AG10803 (cell line): ENCODE measurements at regions not wholly inside any gene's neighbourhood (a gene's known extent, or its start where the extent isn't known, plus 50 kb on each side); places are given as distances from the start of the nearest gene placed in this dataset.

Experiments used
- DNase-seq: peaks from one replicate; pipeline ENCODE4 v3.0.0; 2010; ENCODE audit warnings: low read depth
- H3K4me3 ChIP-seq: 2 replicates; pipeline ENCODE4 v1.5.1; 2011; ENCODE audit warnings: mild to moderate bottlenecking, low read length, control low read depth
- TF ChIP-seq, protein P1 (sequence below): conservative IDR thresholded peaks from 2 replicates; pipeline ENCODE4 v1.5.1; 2011; ENCODE audit warnings: mild to moderate bottlenecking, low read length, control low read depth, inconsistent platforms

DNA sequence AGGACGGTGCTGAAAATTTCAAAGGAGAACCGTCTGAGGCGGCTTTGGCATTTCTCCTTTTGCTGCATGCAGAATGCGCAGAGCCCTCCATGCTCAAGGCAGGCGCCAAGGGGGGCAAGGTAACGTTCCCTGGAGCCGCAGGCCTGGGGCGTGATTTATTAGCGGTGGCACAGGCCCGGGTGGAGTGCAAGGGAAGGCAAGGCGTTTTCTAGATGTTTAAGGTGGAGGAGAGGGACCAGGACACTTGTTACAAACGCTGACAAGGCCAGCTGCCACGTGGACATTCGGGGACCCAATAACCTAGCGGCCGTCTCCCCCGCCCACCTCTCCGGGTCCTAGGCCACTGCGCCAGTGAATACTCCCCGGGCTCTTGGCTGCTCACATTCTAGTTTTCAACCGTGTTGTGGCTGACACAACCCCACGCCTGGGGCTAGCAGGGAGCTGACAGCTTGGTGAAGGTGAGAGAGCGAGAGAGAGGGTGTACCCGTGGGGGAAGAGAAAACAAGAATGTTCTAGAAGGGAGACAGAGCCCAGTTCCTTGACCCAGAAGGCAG lies 250.1 kb downstream of the C16orf95 start:
- TF ChIP-seq, protein P1, sequence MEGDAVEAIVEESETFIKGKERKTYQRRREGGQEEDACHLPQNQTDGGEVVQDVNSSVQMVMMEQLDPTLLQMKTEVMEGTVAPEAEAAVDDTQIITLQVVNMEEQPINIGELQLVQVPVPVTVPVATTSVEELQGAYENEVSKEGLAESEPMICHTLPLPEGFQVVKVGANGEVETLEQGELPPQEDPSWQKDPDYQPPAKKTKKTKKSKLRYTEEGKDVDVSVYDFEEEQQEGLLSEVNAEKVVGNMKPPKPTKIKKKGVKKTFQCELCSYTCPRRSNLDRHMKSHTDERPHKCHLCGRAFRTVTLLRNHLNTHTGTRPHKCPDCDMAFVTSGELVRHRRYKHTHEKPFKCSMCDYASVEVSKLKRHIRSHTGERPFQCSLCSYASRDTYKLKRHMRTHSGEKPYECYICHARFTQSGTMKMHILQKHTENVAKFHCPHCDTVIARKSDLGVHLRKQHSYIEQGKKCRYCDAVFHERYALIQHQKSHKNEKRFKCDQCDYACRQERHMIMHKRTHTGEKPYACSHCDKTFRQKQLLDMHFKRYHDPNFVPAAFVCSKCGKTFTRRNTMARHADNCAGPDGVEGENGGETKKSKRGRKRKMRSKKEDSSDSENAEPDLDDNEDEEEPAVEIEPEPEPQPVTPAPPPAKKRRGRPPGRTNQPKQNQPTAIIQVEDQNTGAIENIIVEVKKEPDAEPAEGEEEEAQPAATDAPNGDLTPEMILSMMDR: no peak
- no peak for DNase-seq
- no peak overlapping the region for H3K4me3 ChIP-seq

DNA sequence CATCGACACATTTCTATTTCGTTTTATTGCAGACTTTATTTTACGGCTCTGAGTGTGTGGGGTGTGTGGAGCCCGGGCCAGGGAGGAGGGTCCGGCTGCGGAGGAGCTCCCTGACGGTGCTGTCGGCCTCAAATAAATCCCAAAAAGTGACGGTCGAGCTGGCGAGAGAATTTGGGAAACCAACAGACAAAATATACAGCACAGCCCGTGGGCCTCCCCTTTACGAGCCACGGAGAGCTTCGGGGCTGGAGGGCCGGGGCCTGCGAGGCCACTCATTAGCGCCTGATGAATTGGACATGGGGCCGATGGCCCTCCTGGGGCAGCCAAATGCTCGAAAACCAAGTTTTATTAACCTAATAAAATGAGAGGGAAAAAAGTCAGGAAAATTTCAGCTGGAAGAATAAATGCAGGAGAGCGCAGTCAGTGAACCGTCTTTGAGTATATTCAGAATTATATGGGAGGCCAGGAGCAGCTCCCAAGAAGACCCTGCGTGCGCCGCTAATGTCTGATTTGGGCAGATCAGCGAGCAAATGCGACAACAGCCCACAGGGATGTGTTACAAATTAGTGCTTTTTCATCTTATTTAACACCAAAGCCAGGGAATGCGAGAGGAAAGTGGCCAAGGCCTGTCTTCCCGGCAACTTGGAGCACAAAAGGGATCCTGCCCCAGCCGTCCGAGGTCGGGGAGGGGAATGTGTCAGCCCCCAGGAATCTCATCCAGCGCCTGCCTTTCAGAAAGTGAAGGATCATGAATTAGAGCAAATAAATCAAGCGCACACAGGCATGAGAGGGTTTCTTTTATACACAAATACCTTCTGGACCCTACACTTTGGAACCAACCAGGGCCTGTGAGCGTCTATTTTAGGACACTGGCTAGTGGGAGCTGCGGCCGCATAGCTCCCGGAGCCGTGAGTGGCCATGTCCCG lies 249.1 kb downstream of the C16orf95 start:
- no peak for DNase-seq

DNA sequence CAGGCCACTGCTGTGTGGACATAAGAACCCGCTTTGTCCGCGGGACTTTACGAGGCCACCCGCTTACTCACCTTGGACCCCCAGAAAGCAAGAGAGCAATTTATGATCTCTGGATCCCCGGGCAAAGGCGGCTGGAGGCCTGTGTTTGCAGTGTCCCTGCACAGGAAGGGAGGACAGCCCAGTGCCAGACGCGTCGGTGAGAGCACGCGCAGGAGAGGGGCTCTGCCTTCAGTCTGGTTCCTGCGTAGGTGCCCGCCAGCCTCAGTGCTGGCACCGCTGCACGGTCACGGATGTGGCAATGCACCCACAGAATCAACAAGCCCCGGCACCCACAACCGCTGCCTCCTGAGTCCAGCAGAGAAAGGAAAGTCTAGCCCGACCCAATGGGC lies 248.4 kb downstream of the C16orf95 start:
- no peak overlapping the region for H3K4me3 ChIP-seq
- DNase-seq: no peak
- TF ChIP-seq, protein P1: no peak

More for the DNA sequence above, 249.1 kb downstream of the C16orf95 start:
- no peak overlapping the region for H3K4me3 ChIP-seq
- TF ChIP-seq, protein P1: no peak

DNA sequence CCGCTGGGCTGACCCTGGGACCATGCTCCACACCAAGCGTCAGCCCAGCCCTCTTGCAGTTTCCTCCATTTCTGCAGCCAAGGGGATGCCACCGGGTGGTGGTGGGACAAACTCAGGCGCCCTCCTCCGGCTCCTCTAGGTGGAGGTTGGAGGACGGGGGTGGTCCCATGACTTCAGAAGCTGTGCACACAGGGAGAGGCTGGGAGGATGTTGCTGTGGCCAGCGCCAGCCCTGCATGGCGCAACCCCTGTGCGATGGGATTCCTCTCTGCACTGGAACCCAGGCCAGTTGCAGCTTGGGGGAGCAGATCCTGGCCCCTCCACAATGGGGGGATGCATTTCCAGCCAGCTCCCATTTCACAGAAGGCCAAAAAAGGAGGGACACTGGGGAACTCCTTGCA lies 246.5 kb downstream of the C16orf95 start:
- no peak overlapping the region for H3K4me3 ChIP-seq
- DNase-seq: no peak
- TF ChIP-seq, protein P1: no peak

DNA sequence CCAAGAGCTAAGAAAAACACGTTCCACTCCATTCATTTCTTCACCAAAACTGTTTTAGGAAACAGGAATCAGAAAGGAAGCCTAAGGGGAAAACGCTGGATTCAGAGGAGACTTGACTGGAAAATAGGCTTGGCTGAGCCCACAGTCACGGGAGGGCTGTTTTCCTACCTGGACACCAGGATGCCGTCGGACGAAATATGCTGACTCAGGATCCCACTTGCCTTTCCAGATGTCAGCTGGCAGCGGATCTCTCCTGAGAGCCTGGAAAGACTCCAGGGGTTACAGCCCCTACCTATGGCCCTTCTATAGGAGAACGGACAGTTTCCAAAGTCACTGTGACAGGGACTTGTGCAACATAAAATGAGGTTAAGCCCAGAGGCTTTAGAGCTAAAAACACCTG lies 245.1 kb downstream of the C16orf95 start:
- no peak overlapping the region for H3K4me3 ChIP-seq
- TF ChIP-seq, protein P1: no peak
- no peak for DNase-seq

DNA sequence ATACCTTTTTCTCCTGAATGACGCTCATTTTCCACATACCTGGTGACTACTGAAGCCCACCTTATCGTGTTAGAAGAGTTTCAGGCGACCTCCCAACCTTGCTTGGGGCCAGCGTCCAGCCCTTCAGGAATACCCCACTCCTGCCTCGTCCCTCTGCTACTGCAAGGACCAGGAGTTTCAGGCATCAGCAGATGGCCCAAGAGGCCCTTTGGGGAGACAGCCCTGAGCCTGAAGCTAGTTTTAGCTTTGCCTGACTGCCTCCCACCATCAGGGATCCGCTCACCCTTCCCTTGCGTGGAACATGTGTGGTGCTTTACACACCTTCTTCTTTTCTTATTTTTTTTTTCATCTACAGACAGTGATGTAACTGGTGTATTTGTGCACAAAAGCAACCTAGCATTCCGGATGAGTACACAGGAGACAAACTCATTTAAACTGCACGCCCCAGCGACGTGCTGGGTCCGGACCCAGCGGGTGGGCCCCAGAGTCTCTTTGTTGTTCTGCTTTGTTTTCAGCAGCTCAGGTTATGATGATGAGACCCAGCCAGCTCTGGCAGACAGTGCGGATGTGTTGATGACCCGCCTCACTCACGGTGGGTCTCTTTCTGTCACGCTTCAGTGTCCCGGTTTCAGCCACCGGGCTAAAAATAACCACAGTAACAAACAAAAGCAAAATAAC lies 242.4 kb downstream of the C16orf95 start:
- no peak for DNase-seq
- H3K4me3 ChIP-seq: no peak overlapping the region
- TF ChIP-seq, protein P1: no peak
